DOHH2 (cell line): ENCODE measurements at regions not wholly inside any gene's neighbourhood (a gene's known extent, or its start where the extent isn't known, plus 50 kb on each side); places are given as distances from the start of the nearest gene placed in this dataset.

ENCODE experiments used
- EZH2phosphoT487 ChIP-seq: fragments of 200-600 bp; sonication (generic); IDR thresholded peaks from 2 replicates; pipeline ENCODE4 v1.6.1; 2017; ENCODE audit warnings: borderline replicate concordance, mild to moderate bottlenecking, antibody characterized with exemption, low read length, moderate library complexity, mixed read lengths
- TF ChIP-seq, protein P1 (sequence below): fragments of 200-600 bp; sonication (generic); IDR thresholded peaks from one replicate; pipeline ENCODE4 v1.5.1; 2014; ENCODE audit warnings: antibody characterized with exemption, mild to moderate bottlenecking, low read depth, low read length; ENCODE audit not compliant: poor library complexity, severe bottlenecking

DNA sequence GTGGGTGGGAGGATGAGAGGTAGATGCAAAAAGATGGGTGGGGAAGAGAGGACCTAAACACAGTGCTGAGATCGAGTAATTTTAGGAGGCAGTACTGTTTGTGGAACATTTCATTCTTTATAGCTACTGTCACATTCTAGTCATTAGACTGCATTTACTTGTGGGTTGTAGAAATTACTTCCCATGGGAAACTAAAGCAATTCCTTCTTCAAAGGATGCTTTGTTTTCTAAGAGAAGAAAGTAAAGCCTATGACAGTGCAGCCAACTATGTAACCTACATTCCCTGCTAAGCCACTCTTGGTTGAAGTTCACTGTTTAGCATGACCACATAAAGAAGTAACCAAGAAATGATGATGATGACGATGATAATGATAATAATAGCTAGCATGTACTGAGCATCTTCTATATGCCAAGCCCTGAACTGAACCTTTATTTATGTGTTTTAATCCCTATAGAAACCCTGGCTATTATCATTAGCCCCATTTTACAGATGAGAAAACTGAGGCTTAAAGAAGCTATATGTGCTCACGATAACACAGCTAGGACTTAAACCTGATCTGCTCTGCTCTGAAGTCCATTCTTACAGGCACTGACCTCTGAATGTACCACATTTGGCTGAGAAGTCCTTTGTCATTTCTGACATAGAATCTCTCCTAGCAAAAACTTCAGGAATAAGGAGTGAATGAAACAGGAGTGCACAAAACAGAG lies 114.5 kb upstream of the KIT start:
- TF ChIP-seq, protein P1, sequence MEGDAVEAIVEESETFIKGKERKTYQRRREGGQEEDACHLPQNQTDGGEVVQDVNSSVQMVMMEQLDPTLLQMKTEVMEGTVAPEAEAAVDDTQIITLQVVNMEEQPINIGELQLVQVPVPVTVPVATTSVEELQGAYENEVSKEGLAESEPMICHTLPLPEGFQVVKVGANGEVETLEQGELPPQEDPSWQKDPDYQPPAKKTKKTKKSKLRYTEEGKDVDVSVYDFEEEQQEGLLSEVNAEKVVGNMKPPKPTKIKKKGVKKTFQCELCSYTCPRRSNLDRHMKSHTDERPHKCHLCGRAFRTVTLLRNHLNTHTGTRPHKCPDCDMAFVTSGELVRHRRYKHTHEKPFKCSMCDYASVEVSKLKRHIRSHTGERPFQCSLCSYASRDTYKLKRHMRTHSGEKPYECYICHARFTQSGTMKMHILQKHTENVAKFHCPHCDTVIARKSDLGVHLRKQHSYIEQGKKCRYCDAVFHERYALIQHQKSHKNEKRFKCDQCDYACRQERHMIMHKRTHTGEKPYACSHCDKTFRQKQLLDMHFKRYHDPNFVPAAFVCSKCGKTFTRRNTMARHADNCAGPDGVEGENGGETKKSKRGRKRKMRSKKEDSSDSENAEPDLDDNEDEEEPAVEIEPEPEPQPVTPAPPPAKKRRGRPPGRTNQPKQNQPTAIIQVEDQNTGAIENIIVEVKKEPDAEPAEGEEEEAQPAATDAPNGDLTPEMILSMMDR = no peak
- TF ChIP-seq EZH2phosphoT487 = no peak
